ENCODE measurements at regions not wholly inside any gene's neighbourhood (a gene's known extent, or its start where the extent isn't known, plus 50 kb on each side); places are given as distances from the start of the nearest gene placed in this dataset.

DNA sequence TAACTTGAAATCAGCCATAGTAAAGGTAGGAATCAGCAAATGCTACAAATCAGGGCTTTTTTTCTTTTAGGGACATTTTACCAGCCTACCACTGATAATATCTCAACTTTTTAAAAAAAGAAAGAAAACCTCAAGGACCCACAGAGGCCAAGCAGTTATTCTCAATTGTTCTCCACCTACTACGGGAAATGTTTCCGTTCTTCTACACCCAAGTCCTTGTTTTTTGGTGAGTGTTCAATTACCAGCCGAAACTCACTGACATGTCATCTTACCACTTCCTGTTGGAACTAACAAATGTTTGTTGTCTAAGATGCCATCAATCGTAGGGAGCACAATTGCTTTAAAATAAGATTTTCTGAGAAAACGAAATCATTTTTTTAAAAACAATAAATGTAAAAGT lies 50.2 kb upstream of the CDK1 start:
- peak overlapping the region in 1 of 8 donors; percentile 44 for H3K4me3 ChIP-seq
- H3K27ac ChIP-seq = peak overlapping the region in 7 of 8 donors; percentile 7 to 89 (median 34)
- H3K27me3 ChIP-seq (replicated peaks in 1 of 7) = peaks cover 0 to 11% (median 6%) of the 10 kb centered on the region in 7 donors
- no peaks in the 10 kb centered on the region for H3K9me3 ChIP-seq
- TF ChIP-seq, protein P1, sequence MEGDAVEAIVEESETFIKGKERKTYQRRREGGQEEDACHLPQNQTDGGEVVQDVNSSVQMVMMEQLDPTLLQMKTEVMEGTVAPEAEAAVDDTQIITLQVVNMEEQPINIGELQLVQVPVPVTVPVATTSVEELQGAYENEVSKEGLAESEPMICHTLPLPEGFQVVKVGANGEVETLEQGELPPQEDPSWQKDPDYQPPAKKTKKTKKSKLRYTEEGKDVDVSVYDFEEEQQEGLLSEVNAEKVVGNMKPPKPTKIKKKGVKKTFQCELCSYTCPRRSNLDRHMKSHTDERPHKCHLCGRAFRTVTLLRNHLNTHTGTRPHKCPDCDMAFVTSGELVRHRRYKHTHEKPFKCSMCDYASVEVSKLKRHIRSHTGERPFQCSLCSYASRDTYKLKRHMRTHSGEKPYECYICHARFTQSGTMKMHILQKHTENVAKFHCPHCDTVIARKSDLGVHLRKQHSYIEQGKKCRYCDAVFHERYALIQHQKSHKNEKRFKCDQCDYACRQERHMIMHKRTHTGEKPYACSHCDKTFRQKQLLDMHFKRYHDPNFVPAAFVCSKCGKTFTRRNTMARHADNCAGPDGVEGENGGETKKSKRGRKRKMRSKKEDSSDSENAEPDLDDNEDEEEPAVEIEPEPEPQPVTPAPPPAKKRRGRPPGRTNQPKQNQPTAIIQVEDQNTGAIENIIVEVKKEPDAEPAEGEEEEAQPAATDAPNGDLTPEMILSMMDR (IDR thresholded peaks at IDR 0.05 in 8 of 11, conservative IDR thresholded peaks at IDR 0.05 in 3 of 11) = no peak
- TF ChIP-seq POLR2A (IDR thresholded peaks at IDR 0.05) = no peak
- no peak for TF ChIP-seq POLR2AphosphoS5 (IDR thresholded peaks at IDR 0.05)
- peaks cover 3 to 48% (median 43%) of the 10 kb centered on the region in 6 donors for H3K4me1 ChIP-seq
- 28 to 45% (median 44%) methylated on average over 5 of the region's 5 CpGs for WGBS, 5 donors
- H3K36me3 ChIP-seq = no peaks in the 10 kb centered on the region
- no peak for DNase-seq
- intact Hi-C loops (cut with DNase I; ENCODE audit: low total_unique reads) = no loop called here

DNA sequence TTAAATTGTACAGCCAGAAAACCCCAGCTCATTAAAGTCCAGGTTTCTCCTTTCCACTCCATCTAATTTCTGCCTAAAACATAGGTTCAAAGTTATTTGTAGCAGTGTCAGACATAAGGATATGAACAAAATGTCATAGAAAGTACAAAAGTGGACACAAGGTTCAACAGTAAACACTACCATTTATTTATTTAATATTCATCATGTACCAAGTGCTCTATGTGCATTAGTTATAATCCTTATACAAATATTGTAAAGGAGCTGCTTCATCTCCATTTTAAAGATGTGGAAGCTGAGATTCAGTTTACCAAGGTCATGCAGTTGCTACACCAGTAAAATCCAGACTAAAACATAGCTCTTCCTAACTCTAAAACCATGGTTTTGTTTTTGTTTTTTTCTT lies 52.0 kb upstream of the CDK1 start:
- H3K4me3 ChIP-seq = no peak overlapping the region
- peaks cover 3 to 31% (median 28%) of the 10 kb centered on the region in 6 donors for H3K4me1 ChIP-seq
- no peak for DNase-seq
- H3K36me3 ChIP-seq = no peaks in the 10 kb centered on the region
- H3K27me3 ChIP-seq (replicated peaks in 1 of 7) = no peaks in the 10 kb centered on the region
- intact Hi-C loops (cut with DNase I; ENCODE audit: low total_unique reads) = no loop called here
- peak overlapping the region in 1 of 8 donors; percentile 34 for H3K27ac ChIP-seq
- TF ChIP-seq POLR2A (IDR thresholded peaks at IDR 0.05) (no peak), POLR2AphosphoS5 (IDR thresholded peaks at IDR 0.05) (no peak)
- TF ChIP-seq, protein P1 (IDR thresholded peaks at IDR 0.05 in 8 of 11, conservative IDR thresholded peaks at IDR 0.05 in 3 of 11) = no peak
- no peaks in the 10 kb centered on the region for H3K9me3 ChIP-seq

DNA sequence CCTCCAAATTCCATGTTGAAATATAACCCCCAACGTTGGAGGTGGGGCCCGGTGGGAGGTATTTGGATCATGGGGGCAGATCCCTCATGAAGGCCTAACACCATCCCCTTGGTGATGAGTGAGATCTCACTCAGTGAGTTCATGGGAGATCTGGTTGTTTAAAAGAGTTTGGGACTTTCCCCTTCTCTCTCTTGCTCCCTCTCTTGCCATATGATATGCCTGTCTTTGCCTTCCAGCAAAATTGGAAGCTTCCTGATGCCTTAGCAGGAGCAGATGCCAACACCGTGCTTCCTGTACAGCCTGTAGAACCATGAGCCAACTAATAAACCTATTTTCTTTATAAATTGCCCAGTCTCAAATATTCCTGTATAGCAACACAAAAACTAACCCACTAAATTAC lies 55.7 kb upstream of the CDK1 start:
- intact Hi-C loops (cut with DNase I; ENCODE audit: low total_unique reads) = no loop called here
- no peak overlapping the region for H3K27ac ChIP-seq
- DNase-seq = no peak
- no peaks in the 10 kb centered on the region for H3K36me3 ChIP-seq
- H3K27me3 ChIP-seq (replicated peaks in 1 of 7) = no peaks in the 10 kb centered on the region
- TF ChIP-seq, protein P1 (IDR thresholded peaks at IDR 0.05 in 8 of 11, conservative IDR thresholded peaks at IDR 0.05 in 3 of 11) = no peak
- TF ChIP-seq POLR2A (IDR thresholded peaks at IDR 0.05) = no peak
- no peak for TF ChIP-seq POLR2AphosphoS5 (IDR thresholded peaks at IDR 0.05)
- peaks cover 0 to 12% (median 1%) of the 10 kb centered on the region in 6 donors for H3K4me1 ChIP-seq
- 65 to 86% (median 78%) methylated on average over 3 of the region's 3 CpGs for WGBS, 5 donors
- H3K4me3 ChIP-seq = no peak overlapping the region
- H3K9me3 ChIP-seq = no peaks in the 10 kb centered on the region

DNA sequence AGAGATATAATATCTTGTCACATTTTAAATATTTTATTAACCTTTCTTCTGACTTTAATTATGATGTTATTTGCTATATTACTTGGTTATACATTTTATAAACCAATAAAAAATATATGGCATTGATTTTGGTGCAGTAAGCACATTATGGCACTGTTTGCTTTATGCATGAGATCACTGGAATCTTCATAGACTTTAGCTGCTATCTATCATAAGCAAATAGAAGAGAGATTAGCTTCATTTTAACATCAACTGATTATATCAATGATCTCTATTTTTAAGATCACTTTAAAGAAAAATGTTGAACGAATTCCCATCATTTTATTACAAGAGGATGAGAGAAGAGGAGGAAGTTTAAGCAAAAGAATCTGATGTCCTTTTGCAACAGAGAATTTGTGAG lies 58.6 kb upstream of the CDK1 start:
- H3K4me3 ChIP-seq = no peak overlapping the region
- H3K27me3 ChIP-seq (replicated peaks in 1 of 7) = no peaks in the 10 kb centered on the region
- TF ChIP-seq, protein P1 (IDR thresholded peaks at IDR 0.05 in 8 of 11, conservative IDR thresholded peaks at IDR 0.05 in 3 of 11) = no peak
- no peak for TF ChIP-seq POLR2A (IDR thresholded peaks at IDR 0.05)
- no peak for TF ChIP-seq POLR2AphosphoS5 (IDR thresholded peaks at IDR 0.05)
- no peaks in the 10 kb centered on the region for H3K9me3 ChIP-seq
- no peak overlapping the region for H3K27ac ChIP-seq
- no peaks in the 10 kb centered on the region for H3K36me3 ChIP-seq
- H3K4me1 ChIP-seq = peaks cover 0 to 6% (median 0%) of the 10 kb centered on the region in 6 donors
- intact Hi-C loops (cut with DNase I; ENCODE audit: low total_unique reads) = no loop called here
- no peak for DNase-seq
- 56 to 83% (median 73%) methylated on average over 1 of the region's 1 CpG for WGBS, 5 donors

Data from spleen (tissue), 11 donors.